ENCODE measurements at regions not wholly inside any gene's neighbourhood (a gene's known extent, or its start where the extent isn't known, plus 50 kb on each side); places are given as distances from the start of the nearest gene placed in this dataset.

- TF ChIP-seq CTCF (IDR thresholded peaks at IDR 0.05) = no peak
- TF ChIP-seq POLR2AphosphoS5 (IDR thresholded peaks at IDR 0.05) = no peak
- no peak for TF ChIP-seq POLR2A (IDR thresholded peaks at IDR 0.05)
Observed at GRCh38 chr1:82962658-82963057, 1036.3 kb downstream of the TTLL7 start.
